GM18511 (cell line): ENCODE measurements at regions not wholly inside any gene's neighbourhood (a gene's known extent, or its start where the extent isn't known, plus 50 kb on each side); places are given as distances from the start of the nearest gene placed in this dataset.

Source experiments
- ATAC-seq: cut with Tn5 transposase; IDR thresholded peaks from one replicate; pipeline ENCODE4 v1.9.1; 2021; ENCODE audit warnings: mild to moderate bottlenecking, moderate library complexity; ENCODE audit not compliant: unreplicated experiment

DNA sequence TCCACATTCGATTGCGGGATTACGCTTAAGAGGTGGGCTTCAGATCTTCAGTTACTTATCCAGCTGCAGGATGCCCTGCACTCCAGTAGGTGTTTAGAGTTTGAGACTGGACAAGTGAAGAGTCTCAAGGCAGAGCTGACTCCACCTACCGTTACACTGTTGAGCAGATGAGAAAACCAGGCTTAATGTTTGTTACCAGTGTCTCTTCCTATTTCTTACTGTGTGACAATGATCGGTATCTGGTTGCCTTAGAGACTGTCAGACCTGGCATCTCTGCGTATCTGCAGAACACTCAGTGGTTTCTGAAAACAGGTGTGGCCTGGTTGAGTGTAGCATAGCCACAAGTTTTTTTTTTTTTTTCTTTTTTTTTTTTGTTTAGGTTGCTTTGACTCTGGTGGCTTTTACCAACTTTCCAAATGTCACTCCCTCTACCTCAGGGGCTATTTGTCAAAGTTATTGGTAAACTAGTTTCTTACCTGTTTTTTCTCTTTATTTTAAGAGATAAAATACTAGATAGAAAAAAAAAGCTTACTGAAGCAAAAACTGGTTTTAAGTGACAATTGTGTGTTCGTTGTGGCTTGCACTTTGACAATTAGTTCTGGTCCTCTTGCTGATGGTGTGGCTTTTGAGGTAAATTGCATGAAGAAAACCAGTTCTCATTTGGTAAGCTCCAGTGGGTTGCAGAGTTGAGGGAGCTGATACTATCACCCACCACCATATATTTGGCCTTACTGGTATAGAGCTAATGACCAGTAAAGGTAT lies 284.8 kb downstream of the ETS1 start:
- peak; percentile 87 for ATAC-seq

DNA sequence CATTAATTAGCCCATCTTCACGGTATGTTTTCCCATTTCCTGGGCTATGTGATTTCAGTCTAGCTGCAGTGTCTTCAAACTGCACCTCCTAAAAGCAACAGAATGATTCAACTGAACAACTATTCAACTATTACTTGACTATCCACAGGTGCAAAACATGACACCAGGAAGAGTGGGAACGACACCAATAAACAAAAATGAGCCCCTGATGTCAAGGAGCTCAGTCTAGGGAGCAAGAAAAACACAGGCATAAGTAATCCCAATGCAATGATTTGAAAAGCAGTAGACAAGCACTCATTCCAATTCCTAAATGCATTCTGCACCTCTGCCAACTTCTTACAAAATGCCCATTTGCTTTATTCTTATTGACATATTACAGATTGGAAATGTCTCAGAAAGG lies 285.6 kb downstream of the ETS1 start:
- ATAC-seq = no peak

DNA sequence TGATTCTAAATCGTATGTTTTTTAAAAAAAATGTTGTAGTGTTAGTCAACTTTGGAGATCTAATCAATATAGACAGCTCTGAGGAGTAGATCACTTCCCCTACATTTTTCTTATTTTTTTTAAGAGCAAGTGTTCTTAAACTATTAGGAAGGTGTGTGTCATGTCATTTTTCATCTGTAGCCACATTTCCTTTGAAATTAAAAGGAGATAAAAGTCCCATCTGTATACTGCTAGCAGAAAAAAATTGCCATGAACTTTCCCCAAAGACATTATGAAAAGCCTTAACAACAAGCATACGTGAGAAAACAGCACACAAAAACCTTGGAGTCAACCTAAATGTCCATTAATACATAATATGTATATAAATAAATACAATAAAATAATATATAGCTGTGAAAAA lies 286.6 kb downstream of the ETS1 start:
- ATAC-seq = no peak

DNA sequence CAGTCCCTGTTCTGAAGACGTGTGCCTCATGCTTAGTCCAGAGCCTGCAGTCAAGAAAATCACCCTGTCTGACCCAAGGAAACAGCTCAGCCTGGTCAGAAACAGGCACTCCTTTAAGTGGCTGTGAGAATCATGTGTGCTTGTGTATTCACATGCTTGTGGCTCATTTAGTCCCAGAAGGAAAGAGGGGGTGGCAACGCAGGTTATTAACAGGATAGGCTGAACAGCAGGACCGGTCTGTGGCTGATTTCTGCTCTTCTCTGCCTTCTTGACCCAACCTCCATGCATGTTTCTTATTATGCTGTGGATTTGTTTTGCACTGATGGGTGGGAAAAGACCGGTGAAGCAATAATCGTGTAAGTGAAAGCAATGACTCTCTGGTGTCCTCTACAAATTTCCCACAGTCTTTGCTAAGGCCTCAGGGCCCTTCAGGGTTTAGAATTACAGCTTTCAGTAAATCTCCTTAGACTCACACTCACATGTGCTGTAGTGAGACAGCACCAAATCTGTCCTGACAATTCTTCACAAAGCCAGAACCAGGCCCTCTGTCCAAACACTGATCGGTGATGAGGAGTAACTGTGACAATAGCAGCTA lies 288.1 kb downstream of the ETS1 start:
- ATAC-seq = no peak

DNA sequence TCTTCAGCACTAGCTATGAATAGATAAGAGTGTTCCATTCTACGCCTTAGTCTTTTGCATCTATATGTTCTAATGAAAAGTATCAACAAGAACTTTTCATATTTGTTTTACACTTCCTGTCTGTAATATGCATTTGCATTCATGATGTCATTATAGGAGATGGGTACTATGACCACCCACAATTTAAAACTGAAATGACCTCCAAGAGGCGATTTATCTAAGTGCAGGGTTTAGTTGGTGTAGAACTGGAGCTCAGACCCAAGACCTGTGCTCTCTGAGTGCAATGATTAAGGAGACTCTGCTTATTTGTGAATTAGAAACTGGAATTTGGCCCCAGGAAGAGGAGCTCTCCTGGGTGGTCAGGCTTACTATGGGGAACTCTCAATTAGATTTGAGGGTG lies 289.1 kb downstream of the ETS1 start:
- ATAC-seq = no peak

DNA sequence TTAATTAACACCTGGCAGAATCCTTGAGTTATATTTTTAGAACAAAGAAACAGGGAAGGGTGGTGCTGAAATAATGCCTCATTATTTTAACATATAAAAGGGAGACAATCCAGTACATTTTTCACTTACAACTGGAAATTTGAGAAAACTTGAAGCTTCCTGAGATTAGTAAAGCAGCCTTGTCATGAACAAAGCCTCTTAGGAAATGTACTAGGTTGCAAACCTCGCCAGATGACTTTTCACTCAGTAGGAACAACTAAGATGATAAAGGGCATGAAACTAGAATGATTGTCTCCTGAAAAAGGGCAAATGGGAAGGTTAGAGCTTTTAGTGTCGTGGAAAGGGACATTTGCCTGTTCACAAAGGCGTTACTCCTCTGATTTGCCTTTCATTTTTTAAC lies 289.6 kb downstream of the ETS1 start:
- no peak for ATAC-seq

DNA sequence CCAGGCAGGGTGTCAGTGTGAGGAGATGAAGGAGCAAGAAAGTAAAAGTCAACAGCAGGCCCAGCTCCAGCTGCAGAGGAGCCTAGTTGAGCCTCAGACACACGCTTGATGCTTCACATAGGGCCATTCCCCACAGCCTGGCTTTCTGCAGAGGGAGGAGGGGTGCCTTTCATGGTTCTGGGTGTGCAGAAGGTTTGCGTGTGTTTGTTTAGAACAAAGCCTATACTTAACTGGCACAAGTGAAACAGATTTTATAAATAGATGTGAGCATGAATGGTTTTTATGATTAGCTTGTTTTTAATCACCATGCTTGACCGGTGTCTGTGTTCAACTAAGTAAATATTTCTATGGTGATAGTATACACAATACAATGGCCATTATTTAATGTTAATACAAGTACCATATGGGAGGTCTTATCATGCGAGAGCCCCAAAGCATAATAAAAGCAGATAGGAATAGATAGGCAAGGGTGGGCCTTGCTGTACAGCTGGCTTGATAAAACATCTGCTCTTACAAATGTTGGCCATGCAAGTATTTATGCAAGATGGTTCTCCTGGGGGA lies 290.2 kb downstream of the ETS1 start:
- ATAC-seq = no peak

DNA sequence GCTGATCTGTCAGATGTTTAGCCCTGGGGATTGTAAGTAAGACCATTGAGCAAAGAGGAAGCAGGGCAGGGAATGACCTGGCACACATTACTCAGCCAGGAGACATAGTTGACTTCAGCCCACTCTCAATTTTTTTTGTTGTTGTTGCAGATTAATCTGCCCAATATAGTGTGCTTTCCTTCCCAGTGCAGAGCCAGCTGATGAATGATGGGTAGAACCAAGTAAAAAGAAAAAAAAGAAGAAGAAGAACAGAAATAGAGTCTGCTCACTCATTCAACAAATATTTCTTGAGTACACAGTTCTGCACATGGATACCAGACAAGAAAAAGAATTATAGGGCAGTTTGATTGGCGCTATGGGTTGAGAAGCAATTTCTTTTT lies 292.7 kb downstream of the ETS1 start:
- no peak for ATAC-seq

DNA sequence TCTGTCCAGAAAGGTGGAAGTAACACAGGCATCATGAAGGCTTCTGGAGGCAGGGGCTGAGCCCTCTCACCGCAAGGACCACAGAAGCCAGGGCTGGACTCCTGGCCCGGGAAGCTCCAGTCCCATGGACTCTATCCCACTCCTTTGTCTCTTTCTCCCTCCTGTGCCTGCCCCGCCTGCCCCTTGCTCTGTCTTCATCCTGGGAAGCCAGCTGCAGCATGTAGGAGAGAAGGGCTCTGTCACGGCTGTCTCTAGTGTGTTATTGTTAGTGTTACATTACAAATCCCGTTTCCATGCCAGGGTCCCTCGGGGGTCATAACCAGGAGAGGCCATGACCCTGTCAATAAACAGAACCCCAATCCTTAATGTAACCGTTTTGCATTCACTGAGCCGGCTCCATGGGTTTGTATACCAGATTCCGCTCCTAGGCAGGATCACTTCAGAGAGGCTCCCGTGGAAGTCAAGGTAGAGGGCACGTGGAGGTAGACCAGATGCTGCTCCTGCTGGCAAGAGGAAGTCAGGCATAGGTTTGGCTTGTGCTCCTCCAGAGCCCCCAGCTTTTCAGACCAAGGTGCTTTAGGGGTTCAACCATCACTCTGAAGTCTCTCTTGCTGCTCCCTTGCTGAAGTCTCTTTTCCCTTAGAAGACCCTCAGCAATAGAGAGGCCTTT lies 293.2 kb downstream of the ETS1 start:
- no peak for ATAC-seq

DNA sequence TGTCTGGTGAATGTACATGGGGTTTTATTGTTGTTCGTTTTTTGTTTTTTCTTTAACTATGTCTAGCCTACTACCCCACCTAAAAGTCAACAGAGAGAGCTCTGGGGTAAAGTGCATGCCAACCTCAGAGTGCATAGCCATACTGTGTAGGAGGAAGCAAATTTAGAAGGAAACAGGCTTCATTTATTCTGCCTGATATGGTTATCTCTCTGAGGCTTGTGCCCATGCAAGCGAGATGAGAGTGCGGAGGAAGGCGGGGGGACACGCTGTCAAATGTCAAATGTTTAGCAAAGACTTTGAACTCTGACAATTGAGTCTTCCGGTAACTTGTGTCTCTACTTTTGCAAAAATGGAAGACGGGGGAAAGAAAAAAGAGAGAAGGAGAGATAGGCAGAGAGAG lies 295.5 kb downstream of the ETS1 start:
- no peak for ATAC-seq

DNA sequence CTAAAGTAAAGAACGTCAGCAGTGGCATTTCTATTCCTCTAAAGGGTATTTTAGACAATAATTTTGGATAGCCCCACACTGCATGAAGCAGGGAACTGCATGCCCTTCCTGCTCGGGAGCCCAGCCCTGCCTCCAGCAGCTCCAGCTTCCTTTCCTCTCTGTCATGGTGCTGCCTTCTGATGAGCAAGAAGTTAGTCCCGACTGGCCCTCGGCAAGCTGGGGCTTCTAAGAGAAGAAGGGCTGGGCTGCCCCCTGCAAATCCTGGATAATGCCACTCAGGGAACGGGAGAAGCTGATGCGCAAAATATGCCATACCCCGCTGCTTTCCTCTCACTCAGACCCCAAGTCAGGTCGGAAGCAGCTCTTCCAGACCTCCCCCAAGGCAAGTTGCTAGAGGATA lies 296.4 kb downstream of the ETS1 start:
- no peak for ATAC-seq

DNA sequence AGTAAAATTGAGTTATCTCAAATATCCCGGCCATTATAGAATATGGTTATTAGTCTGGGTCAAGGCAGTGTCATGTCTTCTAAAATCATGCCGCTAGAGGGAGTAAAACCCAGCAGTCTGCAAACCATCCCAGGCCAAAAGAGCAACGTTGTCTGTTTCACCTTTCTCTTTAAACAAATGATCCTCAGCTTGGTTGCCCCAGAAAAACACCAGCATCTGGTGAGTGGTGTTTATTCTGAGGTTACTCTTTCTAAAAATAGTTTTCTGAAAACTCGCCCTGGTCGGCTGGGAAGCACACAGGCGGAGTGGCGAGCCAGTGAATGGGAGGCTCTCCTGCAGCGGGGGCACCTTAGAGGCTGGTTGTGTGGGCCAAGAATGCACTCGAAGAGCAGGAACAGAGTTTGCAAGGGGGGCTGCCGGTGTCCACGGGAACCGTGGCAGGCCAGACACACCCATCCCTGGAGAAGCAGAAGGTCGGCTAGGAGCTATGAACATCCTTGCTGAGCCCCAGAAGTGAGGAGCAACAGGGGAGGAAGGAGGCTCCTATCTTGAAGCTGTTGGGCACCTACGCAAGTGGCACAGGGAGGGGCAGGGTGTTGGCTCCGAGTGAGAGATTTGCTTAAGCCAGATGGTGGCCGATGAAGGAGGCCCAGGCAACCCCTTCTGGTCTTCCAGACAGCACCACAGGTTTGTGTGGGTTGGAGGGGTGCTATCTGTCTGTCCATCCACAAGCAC lies 297.1 kb downstream of the ETS1 start:
- peak; percentile 78 for ATAC-seq

DNA sequence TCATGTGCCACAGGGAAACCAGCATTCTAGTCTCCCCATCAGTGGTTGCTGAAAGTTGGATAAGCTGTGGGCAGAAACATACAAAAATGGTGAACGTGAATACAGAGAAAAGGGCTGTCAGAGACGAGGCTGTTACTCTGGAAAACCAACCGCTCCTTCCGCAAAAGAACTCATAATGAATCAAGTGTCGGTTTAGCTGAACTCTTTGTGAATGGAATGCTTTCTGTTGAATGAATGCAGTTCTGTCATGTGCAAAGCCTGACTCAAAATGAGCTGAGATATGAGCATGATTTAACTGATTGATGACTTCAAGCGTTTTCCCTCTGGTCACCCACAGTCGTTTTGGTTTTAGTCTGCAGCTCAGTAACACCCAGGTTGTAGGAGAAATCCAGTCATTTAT lies 298.3 kb downstream of the ETS1 start:
- no peak for ATAC-seq

DNA sequence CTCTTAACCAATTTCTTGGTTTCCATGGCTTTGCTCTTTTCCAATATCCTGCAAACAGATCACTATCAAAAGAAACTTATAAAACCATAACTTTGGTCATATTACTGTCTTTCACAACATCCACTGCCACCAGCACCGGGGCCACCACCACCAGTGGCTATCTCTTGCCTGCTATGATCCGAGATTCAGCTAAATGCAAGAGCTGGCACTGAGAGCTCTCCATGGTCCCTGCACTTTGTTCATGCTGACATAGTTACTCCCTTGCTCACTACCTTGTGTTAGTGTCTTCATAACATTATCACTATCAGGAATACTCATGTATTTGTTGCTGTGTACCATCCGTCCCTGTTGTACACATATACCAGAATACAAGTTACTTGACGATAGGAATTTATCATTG lies 299.0 kb downstream of the ETS1 start:
- ATAC-seq = no peak

DNA sequence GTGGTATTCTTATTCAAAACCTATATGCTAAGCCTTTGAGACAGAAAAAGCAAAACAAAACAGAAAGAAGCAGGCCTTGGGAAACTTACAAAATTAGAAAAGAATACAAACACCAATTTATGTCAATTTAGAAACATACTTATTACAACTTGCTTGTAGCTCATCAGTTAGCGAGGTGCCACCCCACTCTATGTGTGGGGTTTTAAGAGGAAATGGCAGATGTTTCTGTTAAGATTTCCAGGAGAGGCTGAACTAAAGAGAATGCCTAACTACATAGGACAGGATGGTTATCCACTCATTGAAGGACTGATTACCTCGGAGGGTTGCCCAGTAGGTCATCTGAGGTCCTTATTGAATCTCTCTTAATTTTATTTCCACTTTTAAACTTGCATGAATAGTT lies 302.0 kb downstream of the ETS1 start:
- no peak for ATAC-seq

DNA sequence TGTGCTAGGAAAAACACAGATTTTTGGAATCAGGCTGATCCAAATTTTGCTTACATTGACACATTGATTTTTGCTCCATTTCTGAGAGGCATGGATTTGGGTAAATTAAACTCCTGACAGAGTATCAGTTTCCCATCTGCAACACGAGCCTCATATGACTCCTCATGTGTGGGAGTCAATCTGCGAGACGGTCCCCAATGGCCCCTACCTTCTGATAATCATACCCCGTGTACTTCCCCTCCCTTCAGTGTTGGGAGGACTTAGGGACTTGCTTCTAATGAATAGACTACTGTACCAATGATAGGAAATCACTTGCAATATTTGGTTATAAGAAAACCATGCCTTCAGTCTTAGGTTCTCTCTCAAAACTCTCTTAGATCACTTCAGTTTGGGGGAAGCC lies 302.7 kb downstream of the ETS1 start:
- no peak for ATAC-seq

DNA sequence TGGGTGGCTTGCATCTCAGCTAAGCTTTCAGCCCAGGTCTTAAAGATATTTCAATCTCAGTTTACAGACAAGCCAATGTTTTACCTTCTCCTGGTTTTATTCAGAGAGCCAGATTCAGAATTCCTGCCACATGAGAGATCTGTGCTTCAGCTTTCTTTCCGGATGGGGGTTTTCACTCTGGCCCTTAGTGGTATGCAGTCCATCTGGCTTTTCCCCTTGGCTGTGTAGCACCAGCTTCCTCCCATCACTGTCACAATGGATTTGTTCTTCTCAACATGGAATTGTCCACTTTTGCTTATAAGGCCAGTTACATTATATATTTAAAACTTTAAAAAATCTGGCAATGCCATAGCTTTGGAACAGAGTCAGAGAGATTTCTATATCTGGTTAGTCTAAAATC lies 303.9 kb downstream of the ETS1 start:
- ATAC-seq = no peak

DNA sequence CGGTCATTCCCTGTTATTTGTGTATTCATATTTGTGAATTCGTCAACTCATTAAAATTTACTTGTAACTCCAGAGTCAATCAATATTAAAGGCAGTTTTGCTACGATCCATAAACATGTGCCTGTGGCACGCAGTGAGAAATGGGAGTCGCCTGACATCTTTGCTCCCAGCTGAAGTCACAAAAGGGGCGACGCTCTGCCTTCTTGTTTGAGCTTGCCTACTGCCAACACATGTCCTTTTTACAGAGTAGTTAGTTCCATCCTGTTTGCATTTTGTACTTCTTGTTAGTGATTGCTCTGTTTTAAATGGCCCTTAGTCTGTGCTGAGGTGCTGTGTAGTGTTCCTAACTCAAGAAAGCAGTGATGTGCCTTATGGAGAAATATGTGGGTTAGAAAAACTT lies 305.3 kb downstream of the ETS1 start:
- no peak for ATAC-seq

DNA sequence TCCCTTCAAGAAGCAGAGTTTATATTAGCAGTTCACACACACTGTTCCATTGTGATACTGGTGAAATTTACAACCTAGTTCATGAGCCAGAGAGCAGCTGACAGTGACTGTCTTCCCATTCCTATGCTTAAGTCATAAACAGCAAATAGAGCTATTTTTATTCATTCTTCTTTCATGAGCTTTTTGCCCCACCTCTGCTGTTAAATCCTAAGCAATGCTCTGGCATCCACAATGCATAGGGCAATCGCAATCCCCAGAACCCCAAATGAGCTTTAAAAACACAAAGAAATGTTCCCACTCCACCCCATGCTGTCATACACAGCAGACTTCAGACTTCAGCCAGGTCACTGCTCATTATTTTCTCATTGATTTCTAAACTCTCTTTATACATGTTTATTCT lies 307.5 kb downstream of the ETS1 start:
- no peak for ATAC-seq

DNA sequence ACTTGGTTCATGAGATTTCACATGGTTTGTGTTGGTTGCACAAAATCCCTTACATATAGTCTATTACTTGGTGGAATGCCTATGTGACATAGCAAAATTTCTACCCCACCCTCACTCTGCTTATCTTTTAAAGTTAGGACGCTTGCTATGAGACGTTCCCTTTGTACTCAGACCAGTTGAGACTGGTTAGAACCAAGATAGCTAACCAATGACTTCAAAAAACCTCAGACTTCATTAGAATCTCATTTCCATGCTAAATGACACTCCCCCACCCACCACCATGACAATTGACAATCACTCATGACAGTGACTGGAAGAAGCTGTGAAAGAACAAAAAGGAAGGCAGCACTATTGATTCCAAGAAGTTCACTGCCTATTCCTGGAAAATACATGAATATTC lies 313.6 kb downstream of the ETS1 start:
- ATAC-seq = no peak

DNA sequence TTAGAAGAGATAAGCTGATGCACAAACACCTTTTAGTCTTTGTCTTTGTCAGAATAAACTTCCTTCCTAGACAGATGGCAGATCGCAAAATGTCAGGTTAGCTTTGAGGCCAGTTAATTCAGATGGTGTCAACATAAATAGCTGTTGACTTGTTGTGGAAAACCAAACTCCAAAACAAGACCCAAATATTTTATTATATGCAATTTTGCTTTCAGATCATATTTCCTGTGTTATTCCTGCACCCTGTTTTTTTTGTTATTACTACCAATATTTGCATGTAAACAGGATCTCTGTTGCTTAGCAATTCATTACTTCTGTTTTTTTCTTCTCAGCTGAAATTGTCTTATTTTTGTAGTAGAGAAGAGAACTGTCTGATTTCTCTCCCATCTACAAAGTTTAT lies 316.0 kb downstream of the ETS1 start:
- no peak for ATAC-seq

DNA sequence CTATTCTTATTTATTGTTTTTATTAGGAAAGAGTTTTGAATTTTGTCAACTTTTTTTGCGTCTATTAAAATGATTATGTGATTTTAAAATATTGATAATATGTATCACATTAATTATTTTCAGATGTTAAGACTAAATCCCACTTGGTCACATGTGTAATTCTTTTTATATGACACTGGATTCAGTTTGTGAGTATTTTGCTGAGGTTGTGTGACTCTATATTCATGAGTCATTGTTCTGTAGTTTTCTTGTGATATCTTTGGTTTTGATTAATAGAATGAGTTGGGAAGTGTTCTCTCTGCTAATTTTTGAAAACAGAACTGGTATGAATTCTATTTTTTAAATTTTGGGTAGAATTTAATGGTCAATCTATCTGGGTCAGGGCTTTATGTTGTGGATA lies 317.9 kb downstream of the ETS1 start:
- no peak for ATAC-seq
